ENCODE measurements at regions not wholly inside any gene's neighbourhood (a gene's known extent, or its start where the extent isn't known, plus 50 kb on each side); places are given as distances from the start of the nearest gene placed in this dataset.

- no peak for DNase-seq (ENCODE audit: low read depth in 1 of 2, low spot score in 1 of 2)
- ATAC-seq: no peak
- FAIRE-seq: no peak
- Histone ChIP-seq H3K27ac (0 out of 6 replicates have a peak overlapping the region, but pooled peaks of 1 of the 2 experiments have one; percentile 53), H3K4me1 (0 out of 3 replicates have a peak, but pooled peaks cover 4% of the 10 kb centered on the region), H3K4me2 (no peak overlapping the region), H3K4me3 (no peak overlapping the region), H3K9me3 (peaks cover 29% of the 10 kb centered on the region)
- POLR2A ChIA-PET: no interaction called here
- TF ChIP-seq ZFP36 (IDR thresholded peaks at IDR 0.05; ENCODE audit: borderline replicate concordance, partially characterized antibody) (no peak), TP53 (CRISPR knock-in tag; IDR thresholded peaks at IDR 0.05) (no peak), RNF2 (IDR thresholded peaks at IDR 0.05; ENCODE audit: borderline replicate concordance, low read depth) (no peak), MAFK (IDR thresholded peaks at IDR 0.05; ENCODE audit: partially characterized antibody) (no peak), REST (IDR thresholded peaks at IDR 0.05) (no peak), POLR2AphosphoS2 (conservative IDR thresholded peaks at IDR 0.05; ENCODE audit: low read length) (no peak), FOSB (CRISPR knock-in tag; IDR thresholded peaks at IDR 0.05) (no peak), CBX2 (IDR thresholded peaks at IDR 0.05; ENCODE audit: borderline replicate concordance, low read depth) (no peak)
- WGBS (ENCODE audit: missing lambda C conversion rate): 73% methylated on average over 4 of the region's 4 CpGs
- CTCF ChIA-PET: interaction anchor here (0.9 to 1.9 kb wide), 6 partner anchors 16 to 405 kb away, joined by 3 to 6 read pairs (median 4); partner anchors contain the start of gene IL6
Observed at GRCh38 chr7:22651036-22651435, 76.0 kb upstream of the IL6 start.

DNA sequence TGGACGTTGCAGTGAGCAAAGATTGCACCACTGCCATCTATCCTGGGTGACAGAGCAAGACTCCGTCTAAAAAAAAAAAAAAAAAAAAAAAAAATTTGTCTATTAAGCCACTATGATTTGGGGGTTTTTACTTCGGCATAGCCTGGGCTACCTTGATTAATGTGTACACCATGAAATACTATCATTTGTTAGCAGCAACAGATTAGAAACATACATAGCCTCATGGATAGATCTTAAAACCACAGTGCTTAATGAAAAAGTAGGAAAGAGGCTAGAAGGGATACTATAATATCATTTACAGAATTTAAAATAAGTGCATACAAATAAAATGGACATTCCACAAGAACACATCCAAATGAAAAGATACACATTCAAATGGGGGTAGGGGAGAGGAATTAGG, 77.3 kb upstream of the IL6 start:
- TF ChIP-seq MAZ (IDR thresholded peaks at IDR 0.05; ENCODE audit: borderline replicate concordance, low read depth, low read length): no peak
- TF ChIP-seq FOSB (CRISPR knock-in tag; IDR thresholded peaks at IDR 0.05): no peak
- no peak for TF ChIP-seq TFCP2L1 (CRISPR knock-in tag; IDR thresholded peaks at IDR 0.05)
- no peak for TF ChIP-seq RARB (CRISPR knock-in tag; IDR thresholded peaks at IDR 0.05)
- TF ChIP-seq PHF8 (IDR thresholded peaks at IDR 0.05; ENCODE audit: borderline replicate concordance, low read depth): no peak
- no peak for TF ChIP-seq HMGXB4 (CRISPR knock-in tag; IDR thresholded peaks at IDR 0.05; ENCODE audit: borderline replicate concordance)
- TF ChIP-seq HES2 (IDR thresholded peaks at IDR 0.05): no peak
- TF ChIP-seq PBX3 (IDR thresholded peaks at IDR 0.05): no peak
- TF ChIP-seq CHD2 (IDR thresholded peaks at IDR 0.05; ENCODE audit: low read length, partially characterized antibody): no peak
- no peak for TF ChIP-seq HDAC2 (IDR thresholded peaks at IDR 0.05)
- Histone ChIP-seq H3K4me3 (no peak overlapping the region), H3K9me3 (peaks cover 42% of the 10 kb centered on the region), H3K4me1 (0 out of 3 replicates have a peak, but pooled peaks cover 4% of the 10 kb centered on the region), H3K4me2 (no peak overlapping the region), H3K27ac (no peak overlapping the region)
- ChIA-PET CTCF (interaction anchor here (0.7 to 1.2 kb wide), 3 partner anchors 12 to 1746 kb away, joined by 3 read pairs; no protein-coding TSS in a partner anchor), POLR2A (no interaction called here)
- no peak for FAIRE-seq
- no peak for DNase-seq (ENCODE audit: low read depth in 1 of 2, low spot score in 1 of 2)
- 59% methylated on average over 3 of the region's 3 CpGs for WGBS (ENCODE audit: missing lambda C conversion rate)
- no peak for ATAC-seq
